CD4-positive, alpha-beta T cell treated with Interleukin-1 beta for 1 hour (primary cell): ENCODE measurements at regions not wholly inside any gene's neighbourhood (a gene's known extent, or its start where the extent isn't known, plus 50 kb on each side); places are given as distances from the start of the nearest gene placed in this dataset.

Experiments
- DNase-seq, 2 donors: peaks; one replicate each; pipeline ENCODE4 v3.0.0-alpha.2; 2020 to 2022

- DNase-seq = no peak
These were observed 62.9 kb upstream of the TULP4 start for GRCh38 chr6:158249340-158249836.

GRCh38 chr6:158251565-158251964 is 60.7 kb upstream of the TULP4 start:
- DNase-seq = no peak

- no peak for DNase-seq
These were observed 59.0 kb upstream of the TULP4 start for GRCh38 chr6:158253248-158253647.

DNA sequence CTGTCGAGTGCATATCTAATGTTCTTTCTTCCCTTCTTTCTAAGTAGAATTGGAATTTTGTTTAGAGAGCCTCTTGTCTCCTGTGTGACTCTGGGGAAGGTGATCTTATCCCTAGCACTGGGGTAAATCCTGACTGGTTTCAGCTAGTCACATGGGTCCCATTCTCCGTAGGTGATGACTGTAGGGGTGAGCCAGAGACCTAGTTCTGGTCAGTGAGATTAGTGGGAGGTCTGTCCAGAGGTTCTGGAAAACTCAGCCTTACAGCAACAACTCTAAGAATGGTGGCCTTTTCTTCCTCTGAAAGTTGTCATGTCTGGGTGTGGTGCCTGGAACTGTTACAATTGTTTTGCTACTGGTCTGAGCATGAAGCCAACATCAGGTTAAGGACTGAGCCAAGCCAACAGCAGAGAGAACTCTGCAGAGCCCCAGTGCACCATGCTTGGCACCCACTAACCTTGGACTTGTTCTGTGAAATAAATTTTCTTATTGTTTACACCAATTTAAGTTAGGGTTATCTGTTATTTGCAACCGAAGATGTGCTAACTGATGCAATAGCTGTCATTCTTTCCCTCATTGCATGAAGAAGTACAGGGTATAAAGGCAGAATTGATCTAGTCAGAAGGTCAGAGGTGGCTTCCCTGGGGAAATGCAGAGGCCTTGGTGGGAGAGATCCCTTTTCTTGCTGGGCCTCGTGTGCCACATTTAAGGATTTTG is 56.8 kb upstream of the TULP4 start:
- no peak for DNase-seq

DNA sequence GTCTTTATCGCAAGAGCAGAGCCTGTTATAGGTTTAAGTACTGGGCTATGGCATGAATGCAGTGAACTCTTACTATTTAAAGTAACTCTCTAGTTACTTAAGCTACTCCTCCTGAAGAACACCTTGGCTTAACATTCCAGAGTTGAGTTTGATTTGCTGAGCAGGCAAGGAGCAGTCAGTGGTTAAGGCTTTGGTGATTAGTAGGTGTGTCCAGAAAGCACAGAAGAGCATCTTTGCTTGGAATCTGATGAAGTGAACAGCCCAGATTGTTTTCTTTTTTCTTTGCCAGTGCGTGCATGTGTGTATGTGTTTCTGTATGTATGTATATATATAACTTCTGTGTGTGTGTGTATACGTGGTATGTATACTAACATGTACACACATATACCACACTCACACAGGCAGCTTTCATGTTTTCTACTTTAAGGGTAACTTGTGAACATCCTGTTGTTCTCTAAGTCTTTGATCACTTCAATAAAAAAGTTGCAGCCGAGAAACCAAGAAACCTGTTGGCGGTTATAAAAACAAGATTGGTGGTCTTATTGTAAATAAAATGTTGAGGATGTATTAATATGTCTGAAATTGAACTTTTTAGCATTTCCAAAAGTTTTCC is 56.2 kb upstream of the TULP4 start:
- DNase-seq = peak in 1 of 2 donors; percentile 29

- no peak for DNase-seq
These were observed 55.4 kb upstream of the TULP4 start for GRCh38 chr6:158256746-158257424.

- no peak for DNase-seq
These were observed 54.9 kb upstream of the TULP4 start for GRCh38 chr6:158257425-158257759.

DNA sequence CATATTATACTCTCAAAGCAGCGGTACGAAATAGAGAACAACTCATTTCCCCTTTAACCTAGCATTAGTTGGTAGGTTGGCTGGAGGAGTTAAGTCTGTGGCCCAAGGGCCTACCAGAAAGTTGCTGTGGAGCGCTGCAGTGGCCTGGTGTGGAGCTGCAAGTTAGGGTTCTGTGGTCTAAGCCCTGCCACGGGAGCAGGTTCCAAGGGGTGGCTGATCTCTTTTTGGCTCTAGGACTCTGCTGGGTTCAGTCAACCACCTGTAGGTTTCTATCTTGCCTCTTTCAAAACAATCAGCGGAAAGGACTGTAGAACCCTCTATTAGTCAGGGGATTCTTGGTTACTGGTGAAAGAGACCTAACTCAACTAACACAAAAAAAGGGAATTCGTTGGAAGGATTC is 54.5 kb upstream of the TULP4 start:
- DNase-seq = no peak

GRCh38 chr6:158259136-158259535 is 53.1 kb upstream of the TULP4 start:
- DNase-seq = no peak

DNA sequence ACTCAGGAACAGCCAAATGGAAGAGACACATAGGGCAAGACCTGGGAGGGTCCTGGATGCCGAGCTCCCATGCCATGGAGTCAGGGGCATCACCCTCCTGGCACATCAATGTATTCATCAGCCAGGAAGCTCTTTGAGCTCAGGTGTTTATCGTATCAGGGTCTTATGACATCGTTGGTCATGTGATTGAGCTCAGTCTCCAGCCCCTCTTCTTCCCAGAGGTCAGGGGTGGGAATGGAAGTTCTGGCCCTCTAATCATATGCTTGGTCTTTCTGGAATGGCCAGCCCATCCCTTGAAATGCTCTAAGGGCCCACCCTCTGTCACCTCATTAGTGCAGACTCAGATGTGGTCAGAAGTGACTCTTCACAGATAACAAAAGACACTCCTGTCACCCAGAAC is 52.4 kb upstream of the TULP4 start:
- no peak for DNase-seq

- DNase-seq = no peak
These were observed 50.2 kb upstream of the TULP4 start for GRCh38 chr6:158262082-158262481.
